ENCODE measurements at regions not wholly inside any gene's neighbourhood (a gene's known extent, or its start where the extent isn't known, plus 50 kb on each side); places are given as distances from the start of the nearest gene placed in this dataset.

DNA sequence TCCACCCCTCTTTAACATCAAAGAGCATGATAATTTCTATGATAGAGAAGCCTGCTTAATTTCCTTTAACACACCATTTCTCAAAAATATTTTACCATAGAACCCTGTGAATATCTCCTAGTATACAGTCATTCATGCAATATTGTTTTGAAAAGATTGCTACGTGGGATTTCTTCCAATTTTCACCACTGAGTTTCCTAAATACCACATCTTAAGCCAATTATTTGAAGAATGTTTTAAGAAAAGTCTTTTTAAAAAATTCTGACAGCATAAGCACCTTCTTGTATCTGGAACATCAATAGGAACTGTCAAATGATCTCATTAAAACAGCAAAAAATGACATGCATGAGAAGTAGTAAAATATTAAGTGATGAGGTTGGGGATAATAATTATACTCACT, 1126.7 kb downstream of the TUSC7 start:
- TF ChIP-seq, protein P1, sequence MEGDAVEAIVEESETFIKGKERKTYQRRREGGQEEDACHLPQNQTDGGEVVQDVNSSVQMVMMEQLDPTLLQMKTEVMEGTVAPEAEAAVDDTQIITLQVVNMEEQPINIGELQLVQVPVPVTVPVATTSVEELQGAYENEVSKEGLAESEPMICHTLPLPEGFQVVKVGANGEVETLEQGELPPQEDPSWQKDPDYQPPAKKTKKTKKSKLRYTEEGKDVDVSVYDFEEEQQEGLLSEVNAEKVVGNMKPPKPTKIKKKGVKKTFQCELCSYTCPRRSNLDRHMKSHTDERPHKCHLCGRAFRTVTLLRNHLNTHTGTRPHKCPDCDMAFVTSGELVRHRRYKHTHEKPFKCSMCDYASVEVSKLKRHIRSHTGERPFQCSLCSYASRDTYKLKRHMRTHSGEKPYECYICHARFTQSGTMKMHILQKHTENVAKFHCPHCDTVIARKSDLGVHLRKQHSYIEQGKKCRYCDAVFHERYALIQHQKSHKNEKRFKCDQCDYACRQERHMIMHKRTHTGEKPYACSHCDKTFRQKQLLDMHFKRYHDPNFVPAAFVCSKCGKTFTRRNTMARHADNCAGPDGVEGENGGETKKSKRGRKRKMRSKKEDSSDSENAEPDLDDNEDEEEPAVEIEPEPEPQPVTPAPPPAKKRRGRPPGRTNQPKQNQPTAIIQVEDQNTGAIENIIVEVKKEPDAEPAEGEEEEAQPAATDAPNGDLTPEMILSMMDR (IDR thresholded peaks at IDR 0.05) = no peak
- no peak for TF ChIP-seq POLR2A (IDR thresholded peaks at IDR 0.05)

All from right lobe of liver (tissue), 4 donors.